WTC11 (cell line): ENCODE measurements at regions not wholly inside any gene's neighbourhood (a gene's known extent, or its start where the extent isn't known, plus 50 kb on each side); places are given as distances from the start of the nearest gene placed in this dataset.

Experiments
- ATAC-seq: fragments of 200-7000 bp; cut with Tn5 transposase; 2 replicates; pipeline ENCODE4 v1.10.0; 2021; ENCODE audit warnings: mild to moderate bottlenecking, moderate library complexity
- CTCF ChIA-PET: fragments of 300-600 bp; sonication (Branson Sonifier 250); formaldehyde crosslinking; loops from one replicate; lab custom pipeline; 2021; ENCODE audit warnings: antibody characterized with exemption; lab: Charles Lee
- POLR2A ChIA-PET: fragments of 350-600 bp; sonication (Branson Sonifier 250); formaldehyde crosslinking; loops from one replicate; lab custom pipeline; 2021; ENCODE audit warnings: antibody characterized with exemption; lab: Charles Lee
- DNase-seq: peaks from one replicate; pipeline ENCODE4 v3.0.0; 2021; ENCODE audit warnings: low spot score
- H3K27ac Mint-ChIP-seq: 2 replicates; pipeline ENCODE4 v1.8.0; 2021; ENCODE audit warnings: mixed read lengths
- H3K27me3 Mint-ChIP-seq: 2 replicates; pipeline ENCODE4 v1.8.0; 2021; ENCODE audit warnings: low read depth, mild to moderate bottlenecking, moderate library complexity, mixed read lengths
- H3K36me3 Mint-ChIP-seq: 2 replicates; pipeline ENCODE4 v1.8.0; 2021; ENCODE audit warnings: mixed read lengths
- H3K4me1 Mint-ChIP-seq: 2 replicates; pipeline ENCODE4 v1.8.0; 2022; ENCODE audit warnings: mixed read lengths
- H3K4me3 Mint-ChIP-seq: 2 replicates; pipeline ENCODE4 v1.8.0; 2021; ENCODE audit warnings: mild to moderate bottlenecking, moderate library complexity, mixed read lengths
- H3K9me3 Mint-ChIP-seq: 2 replicates; pipeline ENCODE4 v1.8.0; 2021; ENCODE audit warnings: mixed read lengths
- ATF2 ChIP-seq: sonication (generic); formaldehyde crosslinking; IDR thresholded peaks from 2 replicates; pipeline ENCODE4 v1.8.1; 2022; ENCODE audit warnings: low read depth, missing genetic modification reagents, borderline replicate concordance
- FOXP1 ChIP-seq: sonication (generic); formaldehyde crosslinking; IDR thresholded peaks from 2 replicates; pipeline ENCODE4 v1.8.0; 2022; ENCODE audit warnings: missing genetic modification reagents, mild to moderate bottlenecking, moderate library complexity, borderline replicate concordance
- GTF2I ChIP-seq: fragments of 250-450 bp; sonication (Bioruptor Pico); conservative IDR thresholded peaks from 2 replicates; pipeline ENCODE4 v1.4.0; 2021; ENCODE audit warnings: mild to moderate bottlenecking
- JUN ChIP-seq: sonication (generic); formaldehyde crosslinking; IDR thresholded peaks from 2 replicates; pipeline ENCODE4 v1.8.0; 2023; ENCODE audit warnings: mild to moderate bottlenecking, missing genetic modification reagents
- NFE2L1 ChIP-seq: sonication (generic); formaldehyde crosslinking; IDR thresholded peaks from 2 replicates; pipeline ENCODE4 v1.8.1; 2023; ENCODE audit warnings: missing genetic modification reagents
- NFYB ChIP-seq: sonication (generic); formaldehyde crosslinking; conservative IDR thresholded peaks from 2 replicates; pipeline ENCODE4 v1.8.0; 2022; ENCODE audit warnings: low read depth, missing genetic modification reagents
- NR3C1 ChIP-seq: sonication (generic); formaldehyde crosslinking; conservative IDR thresholded peaks from 2 replicates; pipeline ENCODE4 v1.8.1; 2023; ENCODE audit warnings: low read depth, mild to moderate bottlenecking, missing genetic modification reagents
- PRDM15 ChIP-seq: sonication (generic); formaldehyde crosslinking; IDR thresholded peaks from 2 replicates; pipeline ENCODE4 v1.8.0; 2022; ENCODE audit warnings: missing genetic modification reagents
- RELA ChIP-seq: sonication (generic); formaldehyde crosslinking; IDR thresholded peaks from 2 replicates; pipeline ENCODE4 v1.8.1; 2022; ENCODE audit warnings: missing genetic modification reagents, mild to moderate bottlenecking, borderline replicate concordance
- SOX15 ChIP-seq: fragments of 250-450 bp; sonication (Bioruptor Pico); IDR thresholded peaks from 2 replicates; pipeline ENCODE4 v1.9.0; 2021; ENCODE audit warnings: mild to moderate bottlenecking
- USF1 ChIP-seq: sonication (generic); formaldehyde crosslinking; IDR thresholded peaks from 2 replicates; pipeline ENCODE4 v1.8.0; 2022; ENCODE audit warnings: mild to moderate bottlenecking, missing genetic modification reagents
- ZBTB21 ChIP-seq: sonication (generic); formaldehyde crosslinking; IDR thresholded peaks from 2 replicates; pipeline ENCODE4 v1.8.1; 2023; ENCODE audit warnings: mild to moderate bottlenecking, missing genetic modification reagents, borderline replicate concordance
- ZNF671 ChIP-seq: fragments of 250-450 bp; sonication (Bioruptor Pico); IDR thresholded peaks from 2 replicates; pipeline ENCODE4 v1.8.0; 2021; ENCODE audit warnings: mild to moderate bottlenecking
- TF ChIP-seq, protein P1 (sequence below): sonication (generic); formaldehyde crosslinking; IDR thresholded peaks from 2 replicates; pipeline ENCODE4 v1.8.1; 2023; ENCODE audit warnings: mild to moderate bottlenecking, missing genetic modification reagents, borderline replicate concordance
- TF ChIP-seq, protein P2 (sequence below): fragments of 250-450 bp; sonication (Bioruptor Pico); IDR thresholded peaks from 2 replicates; pipeline ENCODE4 v1.9.0; 2021; ENCODE audit warnings: mild to moderate bottlenecking, borderline replicate concordance
- TF ChIP-seq, protein P3 (sequence below): sonication (generic); formaldehyde crosslinking; IDR thresholded peaks from 2 replicates; pipeline ENCODE4 v1.8.0; 2023; ENCODE audit warnings: missing genetic modification reagents
- TF ChIP-seq, protein P4 (sequence below): sonication (generic); formaldehyde crosslinking; IDR thresholded peaks from 2 replicates; pipeline ENCODE4 v1.8.1; 2023; ENCODE audit warnings: mild to moderate bottlenecking, missing genetic modification reagents

- no peak for DNase-seq
- no peak for ATAC-seq
- no peaks in the 10 kb centered on the region for H3K36me3 Mint-ChIP-seq
- H3K9me3 Mint-ChIP-seq, result no peaks in the 10 kb centered on the region
- H3K27ac Mint-ChIP-seq, result no peak overlapping the region
- no peak overlapping the region for H3K4me3 Mint-ChIP-seq
- TF ChIP-seq, protein P1, sequence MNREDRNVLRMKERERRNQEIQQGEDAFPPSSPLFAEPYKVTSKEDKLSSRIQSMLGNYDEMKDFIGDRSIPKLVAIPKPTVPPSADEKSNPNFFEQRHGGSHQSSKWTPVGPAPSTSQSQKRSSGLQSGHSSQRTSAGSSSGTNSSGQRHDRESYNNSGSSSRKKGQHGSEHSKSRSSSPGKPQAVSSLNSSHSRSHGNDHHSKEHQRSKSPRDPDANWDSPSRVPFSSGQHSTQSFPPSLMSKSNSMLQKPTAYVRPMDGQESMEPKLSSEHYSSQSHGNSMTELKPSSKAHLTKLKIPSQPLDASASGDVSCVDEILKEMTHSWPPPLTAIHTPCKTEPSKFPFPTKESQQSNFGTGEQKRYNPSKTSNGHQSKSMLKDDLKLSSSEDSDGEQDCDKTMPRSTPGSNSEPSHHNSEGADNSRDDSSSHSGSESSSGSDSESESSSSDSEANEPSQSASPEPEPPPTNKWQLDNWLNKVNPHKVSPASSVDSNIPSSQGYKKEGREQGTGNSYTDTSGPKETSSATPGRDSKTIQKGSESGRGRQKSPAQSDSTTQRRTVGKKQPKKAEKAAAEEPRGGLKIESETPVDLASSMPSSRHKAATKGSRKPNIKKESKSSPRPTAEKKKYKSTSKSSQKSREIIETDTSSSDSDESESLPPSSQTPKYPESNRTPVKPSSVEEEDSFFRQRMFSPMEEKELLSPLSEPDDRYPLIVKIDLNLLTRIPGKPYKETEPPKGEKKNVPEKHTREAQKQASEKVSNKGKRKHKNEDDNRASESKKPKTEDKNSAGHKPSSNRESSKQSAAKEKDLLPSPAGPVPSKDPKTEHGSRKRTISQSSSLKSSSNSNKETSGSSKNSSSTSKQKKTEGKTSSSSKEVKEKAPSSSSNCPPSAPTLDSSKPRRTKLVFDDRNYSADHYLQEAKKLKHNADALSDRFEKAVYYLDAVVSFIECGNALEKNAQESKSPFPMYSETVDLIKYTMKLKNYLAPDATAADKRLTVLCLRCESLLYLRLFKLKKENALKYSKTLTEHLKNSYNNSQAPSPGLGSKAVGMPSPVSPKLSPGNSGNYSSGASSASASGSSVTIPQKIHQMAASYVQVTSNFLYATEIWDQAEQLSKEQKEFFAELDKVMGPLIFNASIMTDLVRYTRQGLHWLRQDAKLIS (CRISPR knock-in tag), result no peak
- no peak for TF ChIP-seq ZBTB21 (CRISPR knock-in tag)
- no peak for TF ChIP-seq NFE2L1
- no peak for TF ChIP-seq ZNF671 (CRISPR knock-in tag)
- TF ChIP-seq USF1, result no peak
- no peak for TF ChIP-seq ATF2 (CRISPR knock-in tag)
- TF ChIP-seq, all 79 proteins: peak for 0
- H3K4me1 Mint-ChIP-seq, result peaks cover 20% of the 10 kb centered on the region
- no peaks in the 10 kb centered on the region for H3K27me3 Mint-ChIP-seq
- ChIA-PET POLR2A (no interaction called here), CTCF (no interaction called here)
These were observed 920.5 kb downstream of the LRFN5 start for GRCh38 chr14:42527141-42527540.

- TF ChIP-seq GTF2I (CRISPR knock-in tag) (no peak), SOX15 (CRISPR knock-in tag) (no peak), FOXP1 (CRISPR knock-in tag) (no peak), RELA (CRISPR knock-in tag) (no peak), NFYB (CRISPR knock-in tag) (no peak), PRDM15 (CRISPR knock-in tag) (no peak), JUN (no peak), NR3C1 (CRISPR knock-in tag) (no peak)
- TF ChIP-seq, protein P2, sequence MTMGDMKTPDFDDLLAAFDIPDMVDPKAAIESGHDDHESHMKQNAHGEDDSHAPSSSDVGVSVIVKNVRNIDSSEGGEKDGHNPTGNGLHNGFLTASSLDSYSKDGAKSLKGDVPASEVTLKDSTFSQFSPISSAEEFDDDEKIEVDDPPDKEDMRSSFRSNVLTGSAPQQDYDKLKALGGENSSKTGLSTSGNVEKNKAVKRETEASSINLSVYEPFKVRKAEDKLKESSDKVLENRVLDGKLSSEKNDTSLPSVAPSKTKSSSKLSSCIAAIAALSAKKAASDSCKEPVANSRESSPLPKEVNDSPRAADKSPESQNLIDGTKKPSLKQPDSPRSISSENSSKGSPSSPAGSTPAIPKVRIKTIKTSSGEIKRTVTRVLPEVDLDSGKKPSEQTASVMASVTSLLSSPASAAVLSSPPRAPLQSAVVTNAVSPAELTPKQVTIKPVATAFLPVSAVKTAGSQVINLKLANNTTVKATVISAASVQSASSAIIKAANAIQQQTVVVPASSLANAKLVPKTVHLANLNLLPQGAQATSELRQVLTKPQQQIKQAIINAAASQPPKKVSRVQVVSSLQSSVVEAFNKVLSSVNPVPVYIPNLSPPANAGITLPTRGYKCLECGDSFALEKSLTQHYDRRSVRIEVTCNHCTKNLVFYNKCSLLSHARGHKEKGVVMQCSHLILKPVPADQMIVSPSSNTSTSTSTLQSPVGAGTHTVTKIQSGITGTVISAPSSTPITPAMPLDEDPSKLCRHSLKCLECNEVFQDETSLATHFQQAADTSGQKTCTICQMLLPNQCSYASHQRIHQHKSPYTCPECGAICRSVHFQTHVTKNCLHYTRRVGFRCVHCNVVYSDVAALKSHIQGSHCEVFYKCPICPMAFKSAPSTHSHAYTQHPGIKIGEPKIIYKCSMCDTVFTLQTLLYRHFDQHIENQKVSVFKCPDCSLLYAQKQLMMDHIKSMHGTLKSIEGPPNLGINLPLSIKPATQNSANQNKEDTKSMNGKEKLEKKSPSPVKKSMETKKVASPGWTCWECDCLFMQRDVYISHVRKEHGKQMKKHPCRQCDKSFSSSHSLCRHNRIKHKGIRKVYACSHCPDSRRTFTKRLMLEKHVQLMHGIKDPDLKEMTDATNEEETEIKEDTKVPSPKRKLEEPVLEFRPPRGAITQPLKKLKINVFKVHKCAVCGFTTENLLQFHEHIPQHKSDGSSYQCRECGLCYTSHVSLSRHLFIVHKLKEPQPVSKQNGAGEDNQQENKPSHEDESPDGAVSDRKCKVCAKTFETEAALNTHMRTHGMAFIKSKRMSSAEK (CRISPR knock-in tag), result no peak
- TF ChIP-seq, protein P3, sequence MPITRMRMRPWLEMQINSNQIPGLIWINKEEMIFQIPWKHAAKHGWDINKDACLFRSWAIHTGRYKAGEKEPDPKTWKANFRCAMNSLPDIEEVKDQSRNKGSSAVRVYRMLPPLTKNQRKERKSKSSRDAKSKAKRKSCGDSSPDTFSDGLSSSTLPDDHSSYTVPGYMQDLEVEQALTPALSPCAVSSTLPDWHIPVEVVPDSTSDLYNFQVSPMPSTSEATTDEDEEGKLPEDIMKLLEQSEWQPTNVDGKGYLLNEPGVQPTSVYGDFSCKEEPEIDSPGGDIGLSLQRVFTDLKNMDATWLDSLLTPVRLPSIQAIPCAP, result no peak
- TF ChIP-seq, protein P4, sequence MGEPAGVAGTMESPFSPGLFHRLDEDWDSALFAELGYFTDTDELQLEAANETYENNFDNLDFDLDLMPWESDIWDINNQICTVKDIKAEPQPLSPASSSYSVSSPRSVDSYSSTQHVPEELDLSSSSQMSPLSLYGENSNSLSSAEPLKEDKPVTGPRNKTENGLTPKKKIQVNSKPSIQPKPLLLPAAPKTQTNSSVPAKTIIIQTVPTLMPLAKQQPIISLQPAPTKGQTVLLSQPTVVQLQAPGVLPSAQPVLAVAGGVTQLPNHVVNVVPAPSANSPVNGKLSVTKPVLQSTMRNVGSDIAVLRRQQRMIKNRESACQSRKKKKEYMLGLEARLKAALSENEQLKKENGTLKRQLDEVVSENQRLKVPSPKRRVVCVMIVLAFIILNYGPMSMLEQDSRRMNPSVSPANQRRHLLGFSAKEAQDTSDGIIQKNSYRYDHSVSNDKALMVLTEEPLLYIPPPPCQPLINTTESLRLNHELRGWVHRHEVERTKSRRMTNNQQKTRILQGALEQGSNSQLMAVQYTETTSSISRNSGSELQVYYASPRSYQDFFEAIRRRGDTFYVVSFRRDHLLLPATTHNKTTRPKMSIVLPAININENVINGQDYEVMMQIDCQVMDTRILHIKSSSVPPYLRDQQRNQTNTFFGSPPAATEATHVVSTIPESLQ (CRISPR knock-in tag), result no peak
- ChIA-PET POLR2A (no interaction called here), CTCF (no interaction called here)
- Mint-ChIP-seq H3K27ac (no peak overlapping the region), H3K27me3 (no peaks in the 10 kb centered on the region), H3K9me3 (peaks cover 8% of the 10 kb centered on the region), H3K4me1 (peaks cover 20% of the 10 kb centered on the region), H3K4me3 (no peak overlapping the region), H3K36me3 (peaks cover 6% of the 10 kb centered on the region; the same call in 1 of the 2 replicates)
- ATAC-seq (no peak), DNase-seq (no peak)
These were observed 917.0 kb downstream of the LRFN5 start for GRCh38 chr14:42523666-42524065.
